ENCODE measurements at regions not wholly inside any gene's neighbourhood (a gene's known extent, or its start where the extent isn't known, plus 50 kb on each side); places are given as distances from the start of the nearest gene placed in this dataset.

DNA sequence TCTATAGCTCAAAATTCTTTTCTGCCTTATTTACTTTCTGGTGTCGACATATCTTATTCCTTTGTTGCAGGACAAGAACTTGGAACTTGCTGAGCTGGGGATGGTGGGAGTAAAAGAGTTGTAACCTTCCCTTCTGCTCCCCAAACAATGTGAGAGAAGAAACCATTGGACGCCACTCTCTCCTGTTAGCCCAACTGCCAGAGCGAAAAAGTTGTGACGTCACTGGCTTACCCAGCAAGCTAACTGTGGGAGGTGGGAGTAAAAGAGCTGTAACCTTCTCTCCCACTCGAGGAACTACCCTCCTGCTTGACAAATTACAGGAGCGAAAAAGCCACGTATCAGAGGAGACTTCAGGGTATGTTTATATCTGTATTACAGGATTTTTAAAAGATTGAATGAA, 90.0 kb upstream of the PCDH10 start:
- Histone ChIP-seq H3K9me2 (ENCODE audit: insufficient read depth, low read length) (no peaks in the 10 kb centered on the region), H3K27me3 (ENCODE audit: insufficient read depth, low read depth, low read length) (no peaks in the 10 kb centered on the region), H3K36me3 (ENCODE audit: insufficient read depth, low read length) (no peaks in the 10 kb centered on the region), H3K27ac (ENCODE audit: low read length) (no peak overlapping the region), H4K20me1 (ENCODE audit: insufficient read depth) (no peaks in the 10 kb centered on the region), H3K79me2 (replicated peaks; ENCODE audit: insufficient read depth, low read length) (no peaks in the 10 kb centered on the region), H3F3A (ENCODE audit: insufficient read depth, low read length, poor library complexity, severe bottlenecking) (no peaks in the 10 kb centered on the region), H3K4me2 (ENCODE audit: low read length) (no peak overlapping the region), H2AFZ (ENCODE audit: low read depth, low read length) (no peak overlapping the region), H3K4me3 (ENCODE audit: low read length) (no peak overlapping the region), H3K9ac (ENCODE audit: low read length) (no peak overlapping the region), H3K9me3 (ENCODE audit: low read length) (no peaks in the 10 kb centered on the region)
- TF ChIP-seq RAD21 (conservative IDR thresholded peaks at IDR 0.05) (no peak), TAF1 (IDR thresholded peaks at IDR 0.05; ENCODE audit: low read depth) (no peak), MXI1 (conservative IDR thresholded peaks at IDR 0.05; ENCODE audit: poor library complexity, severe bottlenecking) (no peak), POLR2AphosphoS5 (IDR thresholded peaks at IDR 0.05) (no peak), EZH2 (IDR thresholded peaks at IDR 0.05; ENCODE audit: borderline replicate concordance, insufficient read depth, low read length, poor library complexity, severe bottlenecking) (no peak), EP300 (conservative IDR thresholded peaks at IDR 0.05; ENCODE audit: poor library complexity, severe bottlenecking) (no peak), REST (IDR thresholded peaks at IDR 0.05; ENCODE audit: borderline replicate concordance) (no peak), SMC3 (conservative IDR thresholded peaks at IDR 0.05; ENCODE audit: poor library complexity) (no peak)
- TF ChIP-seq, protein P1, sequence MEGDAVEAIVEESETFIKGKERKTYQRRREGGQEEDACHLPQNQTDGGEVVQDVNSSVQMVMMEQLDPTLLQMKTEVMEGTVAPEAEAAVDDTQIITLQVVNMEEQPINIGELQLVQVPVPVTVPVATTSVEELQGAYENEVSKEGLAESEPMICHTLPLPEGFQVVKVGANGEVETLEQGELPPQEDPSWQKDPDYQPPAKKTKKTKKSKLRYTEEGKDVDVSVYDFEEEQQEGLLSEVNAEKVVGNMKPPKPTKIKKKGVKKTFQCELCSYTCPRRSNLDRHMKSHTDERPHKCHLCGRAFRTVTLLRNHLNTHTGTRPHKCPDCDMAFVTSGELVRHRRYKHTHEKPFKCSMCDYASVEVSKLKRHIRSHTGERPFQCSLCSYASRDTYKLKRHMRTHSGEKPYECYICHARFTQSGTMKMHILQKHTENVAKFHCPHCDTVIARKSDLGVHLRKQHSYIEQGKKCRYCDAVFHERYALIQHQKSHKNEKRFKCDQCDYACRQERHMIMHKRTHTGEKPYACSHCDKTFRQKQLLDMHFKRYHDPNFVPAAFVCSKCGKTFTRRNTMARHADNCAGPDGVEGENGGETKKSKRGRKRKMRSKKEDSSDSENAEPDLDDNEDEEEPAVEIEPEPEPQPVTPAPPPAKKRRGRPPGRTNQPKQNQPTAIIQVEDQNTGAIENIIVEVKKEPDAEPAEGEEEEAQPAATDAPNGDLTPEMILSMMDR (IDR thresholded peaks at IDR 0.05; ENCODE audit: poor library complexity, severe bottlenecking), result no peak

DNA sequence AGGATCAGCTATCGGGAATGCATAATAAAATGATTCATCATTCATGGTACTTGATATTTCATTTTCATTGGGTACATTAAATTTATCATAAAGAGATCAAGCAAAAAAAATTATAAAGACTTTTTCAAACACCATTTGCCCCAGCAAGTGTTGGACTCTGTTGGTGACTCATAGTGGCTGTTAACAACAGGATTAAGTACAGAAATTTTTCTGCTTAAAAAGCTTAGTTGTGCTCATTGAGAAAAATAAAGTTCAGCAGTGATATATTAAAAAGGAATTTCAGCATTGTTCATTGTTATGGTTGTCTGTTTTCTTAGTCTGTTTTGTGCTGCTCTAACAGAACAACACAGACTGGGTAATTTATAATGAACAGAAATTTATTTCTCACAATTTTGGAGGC, 86.2 kb upstream of the PCDH10 start:
- Histone ChIP-seq H3K36me3 (ENCODE audit: insufficient read depth, low read length) (no peaks in the 10 kb centered on the region), H3F3A (ENCODE audit: insufficient read depth, low read length, poor library complexity, severe bottlenecking) (no peaks in the 10 kb centered on the region), H3K79me2 (replicated peaks; ENCODE audit: insufficient read depth, low read length) (no peaks in the 10 kb centered on the region), H3K9me3 (ENCODE audit: low read length) (peaks cover 7% of the 10 kb centered on the region), H3K9ac (ENCODE audit: low read length) (no peak overlapping the region), H3K27me3 (ENCODE audit: insufficient read depth, low read depth, low read length) (no peaks in the 10 kb centered on the region), H3K27ac (ENCODE audit: low read length) (no peak overlapping the region), H3K9me2 (ENCODE audit: insufficient read depth, low read length) (no peaks in the 10 kb centered on the region), H2AFZ (ENCODE audit: low read depth, low read length) (no peak overlapping the region), H3K4me2 (ENCODE audit: low read length) (no peak overlapping the region), H3K4me3 (ENCODE audit: low read length) (no peak overlapping the region), H4K20me1 (ENCODE audit: insufficient read depth) (no peaks in the 10 kb centered on the region)
- TF ChIP-seq RAD21 (conservative IDR thresholded peaks at IDR 0.05) (no peak), SMC3 (conservative IDR thresholded peaks at IDR 0.05; ENCODE audit: poor library complexity) (no peak), POLR2AphosphoS5 (IDR thresholded peaks at IDR 0.05) (no peak), MXI1 (conservative IDR thresholded peaks at IDR 0.05; ENCODE audit: poor library complexity, severe bottlenecking) (no peak), EP300 (conservative IDR thresholded peaks at IDR 0.05; ENCODE audit: poor library complexity, severe bottlenecking) (no peak), TAF1 (IDR thresholded peaks at IDR 0.05; ENCODE audit: low read depth) (no peak), REST (IDR thresholded peaks at IDR 0.05; ENCODE audit: borderline replicate concordance) (no peak), EZH2 (IDR thresholded peaks at IDR 0.05; ENCODE audit: borderline replicate concordance, insufficient read depth, low read length, poor library complexity, severe bottlenecking) (no peak)
- TF ChIP-seq, protein P1 (IDR thresholded peaks at IDR 0.05; ENCODE audit: poor library complexity, severe bottlenecking), result no peak
